ENCODE measurements at regions not wholly inside any gene's neighbourhood (a gene's known extent, or its start where the extent isn't known, plus 50 kb on each side); places are given as distances from the start of the nearest gene placed in this dataset.

DNA sequence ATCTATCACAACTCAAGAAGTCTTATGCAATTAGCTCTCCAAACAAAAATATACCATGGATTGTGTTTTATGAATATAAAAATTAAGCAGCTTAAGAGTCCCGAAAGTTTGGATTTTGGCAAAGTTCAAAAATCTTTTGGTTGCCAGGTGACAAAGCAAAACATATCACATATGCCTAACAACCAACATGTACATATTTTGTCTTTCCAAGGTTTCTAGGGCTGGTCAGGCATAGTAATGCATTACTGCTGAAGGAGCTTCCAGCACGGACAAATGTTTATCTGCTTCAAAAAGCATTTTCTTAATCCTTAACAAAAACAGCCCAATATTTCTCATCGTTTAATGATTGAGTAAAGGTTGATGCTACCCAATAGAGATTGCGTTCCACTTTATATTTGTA, 1327.1 kb upstream of the ZEB2 start:
- H3K27me3 ChIP-seq (ENCODE audit: control insufficient read depth, insufficient read depth, low read length), result no peaks in the 10 kb centered on the region
- no peak overlapping the region for H3K4me3 ChIP-seq (ENCODE audit: low read depth, low read length)
- no peak overlapping the region for H3K9ac ChIP-seq (ENCODE audit: low read depth, low read length)
- no peak overlapping the region for H3K27ac ChIP-seq (ENCODE audit: low read depth, low read length)
- H3K4me1 ChIP-seq (ENCODE audit: control insufficient read depth, insufficient read depth, low read length), result no peaks in the 10 kb centered on the region
- H3K9me3 ChIP-seq (ENCODE audit: control insufficient read depth, insufficient read depth, low read length), result no peaks in the 10 kb centered on the region
- H3K36me3 ChIP-seq (ENCODE audit: control insufficient read depth, insufficient read depth, low read length), result no peaks in the 10 kb centered on the region

DNA sequence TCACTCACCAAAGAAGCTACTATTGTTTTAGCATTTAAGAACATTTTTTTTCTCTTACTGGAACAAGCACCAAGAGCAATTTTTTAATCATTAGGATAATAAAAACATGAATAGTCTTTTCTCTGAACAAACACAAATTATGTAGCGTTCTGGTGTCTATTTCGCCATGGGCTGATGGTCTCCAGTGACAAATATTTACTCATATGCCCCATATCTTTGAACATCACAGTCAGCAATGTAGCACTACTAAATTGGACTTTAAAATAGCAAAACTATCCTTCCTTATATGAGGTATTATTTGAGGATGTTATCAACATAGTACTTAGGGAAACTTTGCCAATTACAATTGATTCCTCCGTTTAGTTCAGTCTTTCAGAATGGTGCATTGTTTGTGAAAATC, 1326.0 kb upstream of the ZEB2 start:
- Histone ChIP-seq H3K27me3 (ENCODE audit: control insufficient read depth, insufficient read depth, low read length) (no peaks in the 10 kb centered on the region), H3K9me3 (ENCODE audit: control insufficient read depth, insufficient read depth, low read length) (no peaks in the 10 kb centered on the region), H3K4me3 (ENCODE audit: low read depth, low read length) (no peak overlapping the region), H3K36me3 (ENCODE audit: control insufficient read depth, insufficient read depth, low read length) (no peaks in the 10 kb centered on the region), H3K9ac (ENCODE audit: low read depth, low read length) (no peak overlapping the region), H3K4me1 (ENCODE audit: control insufficient read depth, insufficient read depth, low read length) (no peaks in the 10 kb centered on the region), H3K27ac (ENCODE audit: low read depth, low read length) (no peak overlapping the region)

DNA sequence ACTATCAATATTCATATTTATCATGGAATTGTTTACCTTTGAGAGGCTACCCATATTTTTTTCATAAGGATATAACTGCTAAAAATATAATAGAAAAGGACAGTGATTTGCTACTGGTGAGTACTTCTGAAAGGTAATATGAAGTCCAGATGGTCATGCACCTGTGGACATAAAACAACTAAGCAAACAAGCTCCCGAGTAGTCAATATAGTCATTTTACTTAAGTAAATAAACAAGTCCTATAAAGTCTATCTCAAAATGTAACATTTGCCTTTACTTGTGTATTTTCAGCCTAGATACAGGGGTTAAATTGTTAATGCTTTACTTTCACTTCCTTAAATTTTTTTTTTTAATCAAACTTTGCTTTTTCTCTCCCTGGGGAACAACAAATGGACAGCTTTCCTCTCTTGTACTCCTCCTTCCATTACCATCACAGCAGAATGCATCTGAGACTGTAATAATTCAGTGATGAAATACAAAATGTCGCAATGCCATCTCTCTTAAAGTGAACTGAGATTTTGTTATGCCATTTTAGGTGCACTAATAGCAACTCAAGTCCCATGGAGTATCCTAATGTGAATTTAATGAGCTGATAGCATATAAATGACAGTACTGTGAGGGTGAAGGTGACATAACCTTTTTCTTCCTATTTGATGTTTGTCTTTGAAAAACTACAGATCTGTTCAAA, 1325.4 kb upstream of the ZEB2 start:
- Histone ChIP-seq H3K27ac (ENCODE audit: low read depth, low read length) (no peak overlapping the region), H3K4me3 (ENCODE audit: low read depth, low read length) (no peak overlapping the region), H3K4me1 (ENCODE audit: control insufficient read depth, insufficient read depth, low read length) (no peaks in the 10 kb centered on the region), H3K27me3 (ENCODE audit: control insufficient read depth, insufficient read depth, low read length) (no peaks in the 10 kb centered on the region), H3K36me3 (ENCODE audit: control insufficient read depth, insufficient read depth, low read length) (no peaks in the 10 kb centered on the region), H3K9me3 (ENCODE audit: control insufficient read depth, insufficient read depth, low read length) (no peaks in the 10 kb centered on the region), H3K9ac (ENCODE audit: low read depth, low read length) (no peak overlapping the region)

DNA sequence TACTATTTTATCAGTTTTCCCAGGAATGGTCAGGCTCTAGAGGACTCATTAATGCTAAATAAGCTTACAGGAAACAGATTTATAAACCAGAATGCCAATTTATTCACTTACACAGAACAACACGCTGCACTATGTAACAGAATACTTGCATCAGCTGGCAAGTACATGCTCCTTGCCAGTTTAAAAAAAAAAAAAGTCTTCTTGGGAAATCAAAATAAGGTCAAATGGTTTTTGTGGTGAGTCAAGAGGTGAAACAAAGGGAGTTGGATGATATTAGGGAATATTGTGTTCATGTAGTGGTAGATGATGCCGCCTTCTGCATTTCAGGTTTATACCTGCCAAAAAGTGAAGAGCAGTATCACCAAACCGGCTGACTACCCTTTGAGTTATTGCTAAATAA, 1322.1 kb upstream of the ZEB2 start:
- H3K4me1 ChIP-seq (ENCODE audit: control insufficient read depth, insufficient read depth, low read length), result no peaks in the 10 kb centered on the region
- no peaks in the 10 kb centered on the region for H3K36me3 ChIP-seq (ENCODE audit: control insufficient read depth, insufficient read depth, low read length)
- H3K4me3 ChIP-seq (ENCODE audit: low read depth, low read length), result no peak overlapping the region
- H3K9ac ChIP-seq (ENCODE audit: low read depth, low read length), result no peak overlapping the region
- H3K27ac ChIP-seq (ENCODE audit: low read depth, low read length), result no peak overlapping the region
- H3K9me3 ChIP-seq (ENCODE audit: control insufficient read depth, insufficient read depth, low read length), result no peaks in the 10 kb centered on the region
- H3K27me3 ChIP-seq (ENCODE audit: control insufficient read depth, insufficient read depth, low read length), result no peaks in the 10 kb centered on the region

DNA sequence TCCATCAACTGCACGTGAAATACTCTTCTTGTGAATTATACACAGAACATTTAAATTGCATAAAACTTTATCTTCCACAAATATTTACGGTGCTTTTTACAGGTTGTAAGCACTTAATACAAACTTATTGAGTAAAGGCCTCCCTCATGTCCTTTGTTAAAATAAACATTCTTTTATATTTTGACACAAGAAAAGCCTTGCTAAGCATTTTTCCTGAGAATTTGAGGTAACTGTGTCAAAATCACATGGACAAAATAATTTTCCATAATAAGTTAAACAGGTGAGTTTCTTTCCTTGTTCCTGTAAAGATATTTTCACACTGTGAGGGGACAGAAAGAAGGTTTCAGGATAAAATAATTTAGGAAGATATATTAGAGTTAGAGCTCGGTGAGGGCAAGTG, 1317.1 kb upstream of the ZEB2 start:
- H3K36me3 ChIP-seq (ENCODE audit: control insufficient read depth, insufficient read depth, low read length), result no peaks in the 10 kb centered on the region
- H3K9me3 ChIP-seq (ENCODE audit: control insufficient read depth, insufficient read depth, low read length), result no peaks in the 10 kb centered on the region
- H3K4me1 ChIP-seq (ENCODE audit: control insufficient read depth, insufficient read depth, low read length), result no peaks in the 10 kb centered on the region
- H3K27me3 ChIP-seq (ENCODE audit: control insufficient read depth, insufficient read depth, low read length), result no peaks in the 10 kb centered on the region
- H3K9ac ChIP-seq (ENCODE audit: low read depth, low read length), result no peak overlapping the region
- H3K27ac ChIP-seq (ENCODE audit: low read depth, low read length), result no peak overlapping the region
- H3K4me3 ChIP-seq (ENCODE audit: low read depth, low read length), result no peak overlapping the region

DNA sequence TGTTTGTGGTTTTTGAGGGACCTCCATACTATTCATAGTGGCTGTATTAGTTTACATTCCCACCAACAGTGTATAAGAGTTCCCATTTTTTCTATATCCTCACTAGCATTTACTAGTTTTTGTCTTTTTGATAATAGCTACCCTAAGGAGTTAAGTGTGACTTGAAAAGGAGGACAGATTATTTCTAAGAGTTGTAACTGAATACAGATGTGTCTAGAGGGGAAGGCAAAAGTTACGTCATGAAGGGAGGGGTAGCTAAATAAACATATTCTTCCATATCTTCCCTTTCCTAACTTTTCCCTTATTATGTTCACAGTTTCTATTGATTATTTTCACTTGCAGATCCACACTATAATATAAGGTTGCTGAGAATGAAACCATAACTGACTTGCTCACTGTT, 1315.7 kb upstream of the ZEB2 start:
- H3K27me3 ChIP-seq (ENCODE audit: control insufficient read depth, insufficient read depth, low read length), result no peaks in the 10 kb centered on the region
- no peak overlapping the region for H3K27ac ChIP-seq (ENCODE audit: low read depth, low read length)
- H3K4me3 ChIP-seq (ENCODE audit: low read depth, low read length), result no peak overlapping the region
- H3K36me3 ChIP-seq (ENCODE audit: control insufficient read depth, insufficient read depth, low read length), result no peaks in the 10 kb centered on the region
- no peaks in the 10 kb centered on the region for H3K4me1 ChIP-seq (ENCODE audit: control insufficient read depth, insufficient read depth, low read length)
- no peaks in the 10 kb centered on the region for H3K9me3 ChIP-seq (ENCODE audit: control insufficient read depth, insufficient read depth, low read length)
- H3K9ac ChIP-seq (ENCODE audit: low read depth, low read length), result no peak overlapping the region

DNA sequence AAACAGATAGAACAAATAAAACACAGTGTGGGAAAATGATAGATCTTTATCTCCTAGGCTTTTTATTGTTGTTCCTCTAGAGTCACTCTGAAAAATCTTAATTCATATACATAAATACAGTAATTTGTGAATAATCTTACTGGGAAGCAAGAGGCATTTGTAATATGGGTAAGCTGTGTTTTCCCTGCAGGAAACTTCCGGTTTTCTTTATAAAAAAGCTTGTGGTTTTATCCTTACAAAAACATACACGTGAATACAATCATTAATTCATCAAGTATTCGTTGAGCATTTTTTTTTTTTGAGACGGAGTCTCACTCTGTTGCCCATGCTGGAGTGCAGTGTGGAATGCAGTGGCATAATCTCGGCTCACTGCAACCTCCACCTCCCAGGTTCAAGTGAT, 1312.8 kb upstream of the ZEB2 start:
- no peaks in the 10 kb centered on the region for H3K9me3 ChIP-seq (ENCODE audit: control insufficient read depth, insufficient read depth, low read length)
- no peak overlapping the region for H3K4me3 ChIP-seq (ENCODE audit: low read depth, low read length)

DNA sequence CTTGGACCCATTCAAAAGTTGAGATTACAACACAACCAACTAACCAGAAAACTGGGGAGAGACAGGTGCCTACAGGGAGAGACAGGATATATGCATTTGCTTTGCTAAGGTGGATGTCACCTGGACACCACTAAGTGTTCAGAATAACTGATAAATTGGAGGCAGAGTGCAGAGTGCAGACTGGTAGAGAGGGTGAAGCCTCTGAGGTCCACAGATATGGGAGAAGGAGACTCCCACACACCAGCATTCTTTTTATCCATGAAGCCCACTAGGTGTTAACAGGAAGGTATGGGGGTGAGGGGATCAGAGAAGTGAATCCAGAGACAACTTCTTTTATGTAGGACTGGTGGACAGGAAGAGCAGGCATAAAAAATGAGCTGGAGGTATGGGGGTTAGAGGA, 1310.0 kb upstream of the ZEB2 start:
- H3K36me3 ChIP-seq (ENCODE audit: control insufficient read depth, insufficient read depth, low read length), result no peaks in the 10 kb centered on the region
- no peaks in the 10 kb centered on the region for H3K9me3 ChIP-seq (ENCODE audit: control insufficient read depth, insufficient read depth, low read length)
- no peak overlapping the region for H3K4me3 ChIP-seq (ENCODE audit: low read depth, low read length)
- H3K4me1 ChIP-seq (ENCODE audit: control insufficient read depth, insufficient read depth, low read length), result no peaks in the 10 kb centered on the region
- no peaks in the 10 kb centered on the region for H3K27me3 ChIP-seq (ENCODE audit: control insufficient read depth, insufficient read depth, low read length)
- H3K9ac ChIP-seq (ENCODE audit: low read depth, low read length), result no peak overlapping the region
- H3K27ac ChIP-seq (ENCODE audit: low read depth, low read length), result no peak overlapping the region

More for the DNA sequence above, 1312.8 kb upstream of the ZEB2 start:
- Histone ChIP-seq H3K27me3 (ENCODE audit: control insufficient read depth, insufficient read depth, low read length) (no peaks in the 10 kb centered on the region), H3K4me1 (ENCODE audit: control insufficient read depth, insufficient read depth, low read length) (no peaks in the 10 kb centered on the region), H3K9ac (ENCODE audit: low read depth, low read length) (no peak overlapping the region), H3K27ac (ENCODE audit: low read depth, low read length) (no peak overlapping the region), H3K36me3 (ENCODE audit: control insufficient read depth, insufficient read depth, low read length) (no peaks in the 10 kb centered on the region)

DNA sequence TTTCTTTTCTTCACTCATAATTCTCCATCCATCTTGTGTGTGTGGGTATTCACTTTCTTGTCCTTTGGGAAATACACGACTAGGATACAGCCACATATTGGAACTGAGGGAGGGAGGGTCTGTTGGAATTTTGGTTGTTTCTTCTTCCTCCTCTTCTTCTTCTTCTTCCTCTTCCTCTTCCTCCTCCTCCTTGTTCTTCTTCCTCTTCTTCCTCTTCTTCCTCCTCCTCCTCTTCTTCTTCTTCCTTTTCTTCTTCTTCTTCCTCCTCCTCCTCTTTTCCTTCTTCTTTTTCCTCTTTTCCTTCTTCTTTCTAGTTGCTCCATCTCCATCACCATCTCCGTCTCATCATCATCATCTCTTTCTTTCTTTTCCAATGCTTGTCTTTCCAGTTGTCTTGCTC, 1307.3 kb upstream of the ZEB2 start:
- H3K36me3 ChIP-seq (ENCODE audit: control insufficient read depth, insufficient read depth, low read length), result no peaks in the 10 kb centered on the region
- no peak overlapping the region for H3K4me3 ChIP-seq (ENCODE audit: low read depth, low read length)
- no peaks in the 10 kb centered on the region for H3K9me3 ChIP-seq (ENCODE audit: control insufficient read depth, insufficient read depth, low read length)
- no peaks in the 10 kb centered on the region for H3K27me3 ChIP-seq (ENCODE audit: control insufficient read depth, insufficient read depth, low read length)
- no peak overlapping the region for H3K9ac ChIP-seq (ENCODE audit: low read depth, low read length)
- no peak overlapping the region for H3K27ac ChIP-seq (ENCODE audit: low read depth, low read length)
- peaks cover 16% of the 10 kb centered on the region for H3K4me1 ChIP-seq (ENCODE audit: control insufficient read depth, insufficient read depth, low read length)

DNA sequence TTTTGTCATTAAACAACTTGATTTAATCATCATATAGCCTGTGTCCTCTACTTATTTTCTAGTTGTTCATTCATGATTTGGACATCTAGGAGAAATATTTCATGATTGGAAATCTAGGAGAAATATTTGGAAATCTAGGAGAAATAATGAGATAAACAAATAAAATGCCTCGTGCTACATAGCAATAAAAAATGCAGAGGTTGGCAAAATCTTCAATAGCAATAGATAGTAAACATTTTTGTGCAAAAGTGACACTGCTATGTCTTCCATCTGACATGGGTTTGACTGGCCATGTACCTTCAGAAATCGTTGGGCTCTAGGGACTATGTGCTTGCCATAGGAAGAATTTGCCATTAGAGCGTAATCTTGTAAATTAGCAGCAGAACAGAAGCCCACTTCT, 1304.5 kb upstream of the ZEB2 start:
- Histone ChIP-seq H3K9me3 (ENCODE audit: control insufficient read depth, insufficient read depth, low read length) (no peaks in the 10 kb centered on the region), H3K27me3 (ENCODE audit: control insufficient read depth, insufficient read depth, low read length) (no peaks in the 10 kb centered on the region), H3K9ac (ENCODE audit: low read depth, low read length) (no peak overlapping the region), H3K4me3 (ENCODE audit: low read depth, low read length) (no peak overlapping the region), H3K4me1 (ENCODE audit: control insufficient read depth, insufficient read depth, low read length) (peaks cover 18% of the 10 kb centered on the region), H3K27ac (ENCODE audit: low read depth, low read length) (no peak overlapping the region), H3K36me3 (ENCODE audit: control insufficient read depth, insufficient read depth, low read length) (no peaks in the 10 kb centered on the region)

DNA sequence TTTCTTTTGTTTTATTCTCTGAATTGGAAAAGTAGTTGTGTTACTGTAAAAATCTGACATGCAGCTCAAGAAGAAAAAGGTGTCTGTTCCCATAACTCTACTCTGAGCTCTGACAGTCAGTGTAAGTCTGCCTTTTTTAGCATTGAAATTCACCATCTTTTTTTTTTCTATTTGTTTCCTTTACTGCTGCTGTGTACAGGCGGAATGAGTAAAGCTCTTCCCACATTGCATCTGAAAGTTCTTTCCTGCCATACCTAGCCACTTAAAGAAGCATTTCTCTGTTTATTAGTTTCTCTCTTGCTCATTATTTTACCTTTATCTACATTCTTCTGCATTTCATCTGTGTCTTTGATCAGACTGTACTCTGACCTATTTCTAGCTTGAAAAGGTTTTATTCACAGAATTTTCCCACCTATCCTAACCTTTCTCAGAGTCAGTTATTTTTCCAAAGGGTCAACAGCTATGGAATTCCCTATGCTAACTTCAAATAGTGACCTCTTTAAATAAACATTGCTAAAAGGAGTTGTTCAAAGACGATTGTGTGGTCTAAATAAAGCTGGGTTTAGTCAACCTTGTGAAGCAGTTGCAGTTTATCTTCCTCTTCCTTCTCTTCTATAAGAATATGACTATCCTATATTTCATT, 1303.1 kb upstream of the ZEB2 start:
- peaks cover 18% of the 10 kb centered on the region for H3K4me1 ChIP-seq (ENCODE audit: control insufficient read depth, insufficient read depth, low read length)
- H3K27me3 ChIP-seq (ENCODE audit: control insufficient read depth, insufficient read depth, low read length), result no peaks in the 10 kb centered on the region
- H3K27ac ChIP-seq (ENCODE audit: low read depth, low read length), result no peak overlapping the region
- H3K9me3 ChIP-seq (ENCODE audit: control insufficient read depth, insufficient read depth, low read length), result no peaks in the 10 kb centered on the region
- no peak overlapping the region for H3K4me3 ChIP-seq (ENCODE audit: low read depth, low read length)
- H3K36me3 ChIP-seq (ENCODE audit: control insufficient read depth, insufficient read depth, low read length), result no peaks in the 10 kb centered on the region
- H3K9ac ChIP-seq (ENCODE audit: low read depth, low read length), result no peak overlapping the region

Data from HUES48 (cell line).